Body of pancreas (tissue), 4 donors: ENCODE measurements at regions not wholly inside any gene's neighbourhood (a gene's known extent, or its start where the extent isn't known, plus 50 kb on each side); places are given as distances from the start of the nearest gene placed in this dataset.

Source experiments
- ATAC-seq: fragments of 150-250 bp; one replicate; pipeline ENCODE4 v1.9.1; 2016
- DNase-seq, 4 donors: peaks; one replicate each; pipeline ENCODE4 v3.0.0-alpha.2; 2019
- H3K27ac ChIP-seq, 4 donors: fragments of 200-600 bp; sonication (generic); 1 replicate in 3 of 4; 2 replicates in 1 of 4; pipeline versions ENCODE4 v1.5.1 to v1.6.1; 2016 to 2019; ENCODE audit warnings: mild to moderate bottlenecking in 1 of 4, mixed read lengths in 1 of 4, moderate library complexity in 1 of 4
- H3K27me3 ChIP-seq, 2 donors: fragments of 200-600 bp; sonication (generic); one replicate each; pipeline ENCODE4 v1.6.0; 2016; ENCODE audit warnings: mild to moderate bottlenecking in 1 of 2
- H3K36me3 ChIP-seq, 2 donors: fragments of 200-600 bp; sonication (generic); replicated peaks in 1 of 2; 2 replicates each; pipeline ENCODE4 v1.5.1; 2016; ENCODE audit warnings: low read depth in 2 of 2; ENCODE audit not compliant: insufficient read depth in 1 of 2
- H3K4me1 ChIP-seq: fragments of 200-600 bp; sonication (generic); one replicate; pipeline ENCODE4 v1.6.0; 2016
- H3K4me3 ChIP-seq, 2 donors: fragments of 200-600 bp; sonication (generic); 1 replicate in 1 of 2; 2 replicates in 1 of 2; pipeline ENCODE4 v1.5.1; 2016 to 2019
- H3K9me3 ChIP-seq, 3 donors: fragments of 200-600 bp; sonication (generic); 1 replicate in 2 of 3; 2 replicates in 1 of 3; pipeline ENCODE4 v1.5.1; 2016
- CTCF ChIP-seq, 7 experiments: fragments of 450-650 bp in 4 of 7; fragments of 200-600 bp in 3 of 7; sonication (generic) in 3 of 7; IDR thresholded peaks; one replicate each; pipeline ENCODE4 v1.5.1; 2016 to 2019; ENCODE audit warnings: antibody characterized with exemption in 7 of 7
- POLR2A ChIP-seq, 3 donors: fragments of 450-650 bp; IDR thresholded peaks; one replicate each; pipeline ENCODE4 v1.6.1; 2016; ENCODE audit warnings: antibody characterized with exemption in 3 of 3, mild to moderate bottlenecking in 2 of 3
- WGBS, 2 donors: methylation state at CpG; one replicate each; pipeline ENCODE4 v1.1.5; 2017; 5-methylcytosine and 5-hydroxymethylcytosine counted together
- intact Hi-C: fragments of 100-400 bp; cut with DNase I; formaldehyde crosslinking; loops from one replicate; pipeline ENCODE4 v1.15.1; 2023

DNA sequence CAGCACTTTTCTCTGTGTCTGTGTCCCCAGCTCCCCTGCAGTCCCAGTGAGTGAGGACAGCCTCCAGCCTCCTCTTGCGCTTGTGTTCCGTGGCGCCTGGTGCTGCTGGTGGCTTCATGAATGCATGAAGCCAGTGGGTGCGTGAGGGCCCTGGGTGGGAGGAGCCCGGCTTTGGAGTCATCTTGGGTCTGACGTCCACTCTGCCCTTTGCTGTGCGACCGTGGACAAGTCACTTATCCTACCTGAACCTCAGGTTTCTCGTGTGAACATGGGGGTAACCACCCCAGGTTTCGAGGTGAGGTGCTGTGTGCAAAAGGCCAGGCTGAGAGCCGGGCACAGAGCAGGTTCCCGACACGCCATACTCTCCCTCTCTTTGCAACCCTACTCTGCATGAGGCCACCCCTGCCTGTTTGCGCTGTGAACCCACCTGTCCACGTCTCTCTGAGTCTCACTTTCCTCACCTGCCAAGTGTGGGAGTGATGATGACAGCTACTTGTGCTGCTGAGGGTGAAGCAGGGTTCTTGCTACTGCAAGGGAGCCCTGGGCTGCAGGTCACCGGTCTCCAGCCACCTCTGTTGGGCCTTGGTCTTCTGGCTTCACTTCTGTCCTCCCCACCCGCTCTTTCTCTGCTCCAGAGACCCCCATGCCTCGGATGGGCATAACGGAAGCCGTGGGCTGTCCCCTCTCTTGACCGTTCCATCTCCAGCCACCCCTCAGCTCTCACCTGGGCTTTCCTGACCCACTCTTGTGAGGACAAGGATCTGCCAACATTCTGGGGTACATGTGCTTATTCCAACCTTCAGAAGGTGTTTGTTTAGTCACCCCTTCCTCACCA, 537.6 kb downstream of the TBC1D22A start:
- no peak for DNase-seq
- intact Hi-C loops = no loop called here

DNA sequence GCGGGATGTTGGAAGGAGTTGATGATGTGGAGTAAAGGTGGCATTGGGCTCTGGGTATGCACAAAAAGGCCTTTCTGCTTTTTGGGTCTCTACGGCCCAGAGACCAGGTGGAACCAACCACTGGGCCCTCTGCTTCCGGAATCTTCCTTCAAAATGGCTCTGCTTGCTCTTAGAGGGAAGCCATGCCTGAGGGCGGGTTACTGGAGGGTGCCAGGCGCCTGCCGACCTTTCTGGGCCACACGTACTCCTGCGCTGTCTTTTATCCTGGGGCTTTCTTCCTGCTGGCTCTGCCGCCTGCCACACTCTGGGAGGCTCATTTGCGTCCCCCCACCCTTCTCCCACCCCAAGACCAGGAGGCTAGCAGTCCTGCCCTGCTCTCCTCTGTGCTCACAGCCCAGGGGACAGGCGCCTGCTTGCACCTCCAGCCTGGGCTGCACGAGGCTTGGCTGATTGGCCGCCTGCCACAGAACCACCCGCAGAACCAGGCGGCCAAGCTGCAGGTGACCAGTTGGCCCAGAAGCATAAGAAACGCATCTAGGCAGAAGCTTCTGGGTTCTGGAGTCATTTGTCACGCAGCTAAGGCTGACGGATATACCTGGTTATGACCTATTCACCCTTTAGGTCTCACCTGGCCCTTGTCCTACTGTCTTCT, 536.9 kb downstream of the TBC1D22A start:
- intact Hi-C loops = no loop called here
- H3K4me3 ChIP-seq = no peak overlapping the region
- 83 to 84% methylated on average over 8 to 18 of the region's 18 CpGs for WGBS, 2 donors
- DNase-seq (no peak), ATAC-seq (no peak)
- no peaks in the 10 kb centered on the region for H3K27me3 ChIP-seq
- no peaks in the 10 kb centered on the region for H3K36me3 ChIP-seq
- H3K9me3 ChIP-seq = no peaks in the 10 kb centered on the region
- TF ChIP-seq CTCF (IDR thresholded peaks at IDR 0.05) = no peak
- no peak overlapping the region for H3K27ac ChIP-seq
- H3K4me1 ChIP-seq = no peaks in the 10 kb centered on the region

More for the DNA sequence above, 537.6 kb downstream of the TBC1D22A start:
- H3K4me3 ChIP-seq = no peak overlapping the region
- H3K27ac ChIP-seq = no peak overlapping the region
- no peaks in the 10 kb centered on the region for H3K9me3 ChIP-seq
- TF ChIP-seq POLR2A (IDR thresholded peaks at IDR 0.05) = no peak
- no peak for TF ChIP-seq CTCF (IDR thresholded peaks at IDR 0.05)
- H3K4me1 ChIP-seq = no peaks in the 10 kb centered on the region
- H3K36me3 ChIP-seq = no peaks in the 10 kb centered on the region
- 77 to 80% methylated on average over 19 to 21 of the region's 21 CpGs for WGBS, 2 donors
- H3K27me3 ChIP-seq = no peaks in the 10 kb centered on the region
- ATAC-seq = no peak

DNA sequence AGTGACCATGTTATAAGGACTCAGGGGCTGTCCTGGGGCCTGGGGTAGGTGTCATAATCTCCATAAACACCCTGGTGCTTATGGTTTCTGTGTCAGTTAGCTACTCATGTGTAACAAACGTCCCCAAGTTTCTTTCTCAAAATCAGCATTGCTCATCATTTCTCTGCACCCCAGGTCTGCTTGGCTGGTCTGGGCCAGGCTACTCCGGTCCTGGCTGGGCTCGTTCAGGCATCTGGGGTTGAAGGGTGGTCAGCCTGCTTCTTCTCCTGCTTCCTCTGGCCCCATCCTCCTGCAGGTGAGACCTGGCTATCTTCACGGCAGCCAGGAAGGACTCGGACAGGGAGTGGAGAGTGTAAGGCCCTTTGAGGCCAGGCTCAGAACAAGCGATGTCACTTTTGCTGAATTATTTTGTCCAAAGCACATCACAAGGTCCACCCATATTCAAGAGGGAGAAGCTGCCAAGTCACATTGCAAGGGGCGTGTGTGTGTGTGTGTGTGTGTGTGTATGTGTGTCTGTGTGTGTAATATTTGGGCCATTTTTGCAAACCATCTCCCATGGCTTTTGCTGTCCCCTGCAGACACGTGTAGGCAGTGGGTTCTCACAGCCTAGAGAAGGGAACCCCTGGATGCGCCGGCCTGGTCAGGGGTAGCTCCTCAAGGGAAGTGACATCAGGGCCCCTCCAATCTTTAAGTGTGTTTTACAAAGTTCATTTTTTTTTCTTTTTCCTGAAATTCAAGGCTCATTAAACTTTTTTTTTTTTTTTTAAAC, 535.8 kb downstream of the TBC1D22A start:
- H3K9me3 ChIP-seq = no peaks in the 10 kb centered on the region
- 81 to 90% methylated on average over 10 of the region's 10 CpGs for WGBS, 2 donors
- DNase-seq (no peak), ATAC-seq (no peak)
- intact Hi-C loops = no loop called here
- H3K4me1 ChIP-seq = no peaks in the 10 kb centered on the region
- TF ChIP-seq POLR2A (IDR thresholded peaks at IDR 0.05) = no peak
- H3K36me3 ChIP-seq = no peaks in the 10 kb centered on the region
- no peaks in the 10 kb centered on the region for H3K27me3 ChIP-seq
- no peak overlapping the region for H3K4me3 ChIP-seq
- no peak overlapping the region for H3K27ac ChIP-seq

DNA sequence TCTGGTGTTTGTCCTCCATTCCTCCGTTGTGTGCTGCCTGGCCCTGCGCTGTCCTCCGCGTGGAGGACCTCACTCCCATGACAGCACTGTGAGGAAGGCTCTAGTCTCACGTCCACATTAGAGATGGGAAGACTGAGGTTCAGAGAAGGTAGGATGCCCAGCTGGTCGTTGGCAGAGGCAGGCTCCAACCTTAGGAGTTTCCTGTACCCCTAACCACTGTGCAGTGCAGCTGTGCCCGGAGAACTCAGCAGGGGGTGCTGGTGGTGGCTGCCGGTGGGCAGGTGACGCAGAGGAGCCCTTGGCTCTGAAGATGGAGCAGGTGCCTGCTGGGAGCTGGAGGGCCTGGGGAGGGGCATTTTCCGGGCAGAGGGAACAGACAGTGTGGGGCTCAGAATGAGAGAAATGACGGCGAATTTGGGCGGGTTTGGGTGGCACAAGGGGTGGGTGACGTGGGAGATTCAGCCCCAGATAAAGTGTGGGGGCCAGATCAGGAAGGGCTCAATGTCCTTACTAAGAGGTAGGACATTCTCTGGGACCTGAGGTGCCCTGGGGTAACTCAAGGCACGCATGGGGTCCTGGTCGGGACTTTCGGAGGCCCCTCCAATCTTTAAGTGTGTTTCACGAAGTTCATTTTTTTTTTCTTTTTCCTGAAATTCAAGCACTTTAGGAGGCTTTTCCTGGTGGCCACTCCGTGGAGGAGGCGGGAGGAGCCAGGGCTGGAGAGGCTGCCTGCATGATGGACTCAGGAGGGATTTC, 535.0 kb downstream of the TBC1D22A start:
- ATAC-seq (no peak), DNase-seq (no peak)
- no peak for TF ChIP-seq CTCF (IDR thresholded peaks at IDR 0.05)
- TF ChIP-seq POLR2A (IDR thresholded peaks at IDR 0.05) = no peak

More for the DNA sequence above, 535.0 kb downstream of the TBC1D22A start:
- Histone ChIP-seq H3K9me3 (no peaks in the 10 kb centered on the region), H3K27me3 (no peaks in the 10 kb centered on the region), H3K27ac (no peak overlapping the region), H3K36me3 (no peaks in the 10 kb centered on the region), H3K4me1 (no peaks in the 10 kb centered on the region), H3K4me3 (no peak overlapping the region)
- 71 to 74% methylated on average over 20 of the region's 20 CpGs for WGBS, 2 donors
- intact Hi-C loops = no loop called here
